ENCODE measurements at regions not wholly inside any gene's neighbourhood (a gene's known extent, or its start where the extent isn't known, plus 50 kb on each side); places are given as distances from the start of the nearest gene placed in this dataset.

DNA sequence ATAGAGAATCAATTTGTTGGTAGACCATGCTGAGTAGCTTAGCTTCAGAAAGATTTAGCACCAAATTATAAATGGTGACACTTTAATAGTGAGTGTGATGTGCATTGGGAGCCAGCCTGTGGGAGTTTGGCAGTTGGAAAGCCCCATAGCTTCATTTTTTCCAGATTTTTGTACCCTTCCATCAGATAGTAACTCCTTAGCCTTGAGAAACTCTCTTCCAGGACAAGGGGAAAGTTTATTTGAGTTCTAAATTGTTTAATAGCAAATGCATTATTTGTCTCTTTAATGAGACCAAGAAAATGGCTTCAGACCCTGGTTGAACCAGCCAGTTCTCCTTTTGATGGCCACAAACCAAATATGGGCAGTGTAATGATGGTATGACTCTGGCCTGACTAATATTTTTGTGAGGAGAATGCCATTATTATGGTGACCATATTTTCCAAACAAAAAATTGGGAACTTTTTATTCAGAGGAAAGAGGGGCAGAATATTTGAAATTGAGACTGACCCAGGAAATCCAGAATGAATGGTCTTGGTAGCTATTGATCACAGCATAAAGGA, 49.8 kb downstream of the PLCE1 start:
- TF ChIP-seq, protein P1, sequence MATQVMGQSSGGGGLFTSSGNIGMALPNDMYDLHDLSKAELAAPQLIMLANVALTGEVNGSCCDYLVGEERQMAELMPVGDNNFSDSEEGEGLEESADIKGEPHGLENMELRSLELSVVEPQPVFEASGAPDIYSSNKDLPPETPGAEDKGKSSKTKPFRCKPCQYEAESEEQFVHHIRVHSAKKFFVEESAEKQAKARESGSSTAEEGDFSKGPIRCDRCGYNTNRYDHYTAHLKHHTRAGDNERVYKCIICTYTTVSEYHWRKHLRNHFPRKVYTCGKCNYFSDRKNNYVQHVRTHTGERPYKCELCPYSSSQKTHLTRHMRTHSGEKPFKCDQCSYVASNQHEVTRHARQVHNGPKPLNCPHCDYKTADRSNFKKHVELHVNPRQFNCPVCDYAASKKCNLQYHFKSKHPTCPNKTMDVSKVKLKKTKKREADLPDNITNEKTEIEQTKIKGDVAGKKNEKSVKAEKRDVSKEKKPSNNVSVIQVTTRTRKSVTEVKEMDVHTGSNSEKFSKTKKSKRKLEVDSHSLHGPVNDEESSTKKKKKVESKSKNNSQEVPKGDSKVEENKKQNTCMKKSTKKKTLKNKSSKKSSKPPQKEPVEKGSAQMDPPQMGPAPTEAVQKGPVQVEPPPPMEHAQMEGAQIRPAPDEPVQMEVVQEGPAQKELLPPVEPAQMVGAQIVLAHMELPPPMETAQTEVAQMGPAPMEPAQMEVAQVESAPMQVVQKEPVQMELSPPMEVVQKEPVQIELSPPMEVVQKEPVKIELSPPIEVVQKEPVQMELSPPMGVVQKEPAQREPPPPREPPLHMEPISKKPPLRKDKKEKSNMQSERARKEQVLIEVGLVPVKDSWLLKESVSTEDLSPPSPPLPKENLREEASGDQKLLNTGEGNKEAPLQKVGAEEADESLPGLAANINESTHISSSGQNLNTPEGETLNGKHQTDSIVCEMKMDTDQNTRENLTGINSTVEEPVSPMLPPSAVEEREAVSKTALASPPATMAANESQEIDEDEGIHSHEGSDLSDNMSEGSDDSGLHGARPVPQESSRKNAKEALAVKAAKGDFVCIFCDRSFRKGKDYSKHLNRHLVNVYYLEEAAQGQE (IDR thresholded peaks at IDR 0.05; ENCODE audit: insufficient replicate concordance, low read depth), result no peak
- H3K4me3 ChIP-seq (replicated peaks; ENCODE audit: insufficient read depth, low read length), result no peak overlapping the region
- H3K27ac ChIP-seq (replicated peaks), result no peak overlapping the region
- H3K27me3 ChIP-seq (ENCODE audit: insufficient read depth, poor library complexity, severe bottlenecking), result peaks cover 2% of the 10 kb centered on the region
- DNase-seq (ENCODE audit: low read depth in 1 of 2, low spot score in 1 of 2), result no peak

DNA sequence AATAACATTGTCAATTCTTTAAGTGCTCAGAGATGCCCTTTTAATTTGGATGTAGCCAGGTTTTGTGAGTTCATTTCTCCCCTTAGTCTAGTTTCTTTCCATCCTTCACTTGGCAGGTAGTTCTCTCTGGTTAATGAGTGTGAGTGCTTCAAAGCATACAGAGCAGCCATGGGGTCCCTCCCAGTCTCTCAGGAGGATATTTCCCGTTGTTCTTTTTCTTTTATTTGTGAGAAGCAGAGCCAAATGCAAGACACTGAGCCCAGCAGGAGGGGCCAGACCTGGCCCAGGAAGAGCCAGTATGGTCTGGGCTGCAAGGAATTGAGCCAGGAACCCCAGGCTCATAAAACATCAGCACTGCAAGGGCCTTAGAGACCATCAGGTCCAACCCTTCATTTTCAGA, 52.4 kb downstream of the PLCE1 start:
- Histone ChIP-seq H3K27me3 (ENCODE audit: insufficient read depth, poor library complexity, severe bottlenecking) (peaks cover 2% of the 10 kb centered on the region), H3K4me3 (replicated peaks; ENCODE audit: insufficient read depth, low read length) (no peak overlapping the region), H3K27ac (replicated peaks) (no peak overlapping the region)
- TF ChIP-seq, protein P1 (IDR thresholded peaks at IDR 0.05; ENCODE audit: insufficient replicate concordance, low read depth), result no peak
- TF ChIP-seq, protein P2, sequence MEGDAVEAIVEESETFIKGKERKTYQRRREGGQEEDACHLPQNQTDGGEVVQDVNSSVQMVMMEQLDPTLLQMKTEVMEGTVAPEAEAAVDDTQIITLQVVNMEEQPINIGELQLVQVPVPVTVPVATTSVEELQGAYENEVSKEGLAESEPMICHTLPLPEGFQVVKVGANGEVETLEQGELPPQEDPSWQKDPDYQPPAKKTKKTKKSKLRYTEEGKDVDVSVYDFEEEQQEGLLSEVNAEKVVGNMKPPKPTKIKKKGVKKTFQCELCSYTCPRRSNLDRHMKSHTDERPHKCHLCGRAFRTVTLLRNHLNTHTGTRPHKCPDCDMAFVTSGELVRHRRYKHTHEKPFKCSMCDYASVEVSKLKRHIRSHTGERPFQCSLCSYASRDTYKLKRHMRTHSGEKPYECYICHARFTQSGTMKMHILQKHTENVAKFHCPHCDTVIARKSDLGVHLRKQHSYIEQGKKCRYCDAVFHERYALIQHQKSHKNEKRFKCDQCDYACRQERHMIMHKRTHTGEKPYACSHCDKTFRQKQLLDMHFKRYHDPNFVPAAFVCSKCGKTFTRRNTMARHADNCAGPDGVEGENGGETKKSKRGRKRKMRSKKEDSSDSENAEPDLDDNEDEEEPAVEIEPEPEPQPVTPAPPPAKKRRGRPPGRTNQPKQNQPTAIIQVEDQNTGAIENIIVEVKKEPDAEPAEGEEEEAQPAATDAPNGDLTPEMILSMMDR (IDR thresholded peaks at IDR 0.05; ENCODE audit: insufficient read depth, low read length), result no peak
- TF ChIP-seq POLR2AphosphoS5 (IDR thresholded peaks at IDR 0.05; ENCODE audit: low read depth), result no peak
- no peak for TF ChIP-seq SPI1 (IDR thresholded peaks at IDR 0.05; ENCODE audit: borderline replicate concordance, low read depth)
- no peak for TF ChIP-seq GABPA (IDR thresholded peaks at IDR 0.05; ENCODE audit: low read depth)
- no peak for DNase-seq (ENCODE audit: low read depth in 1 of 2, low spot score in 1 of 2)

DNA sequence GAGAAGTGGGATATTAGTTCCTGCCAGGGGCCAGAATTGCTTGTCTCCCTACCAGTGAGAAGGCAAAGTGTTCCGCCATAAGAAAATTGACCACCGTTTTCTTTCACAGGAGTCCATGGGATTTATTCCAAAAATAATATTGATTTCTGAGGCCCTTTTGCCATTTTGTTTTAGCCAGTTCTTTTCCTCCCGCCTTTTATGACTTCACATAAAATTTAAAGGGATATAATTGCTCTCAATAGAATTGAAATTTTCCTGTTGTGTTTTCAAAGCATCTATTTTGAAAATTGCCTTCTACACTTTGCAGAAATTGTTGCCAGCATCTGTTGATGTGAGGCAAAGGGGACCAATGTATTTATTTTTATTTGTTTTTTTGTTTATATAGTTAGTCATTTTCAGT, 53.6 kb downstream of the PLCE1 start:
- Histone ChIP-seq H3K27me3 (ENCODE audit: insufficient read depth, poor library complexity, severe bottlenecking) (peaks cover 2% of the 10 kb centered on the region), H3K27ac (replicated peaks) (no peak overlapping the region), H3K4me3 (replicated peaks; ENCODE audit: insufficient read depth, low read length) (no peak overlapping the region)
- DNase-seq (ENCODE audit: low read depth in 1 of 2, low spot score in 1 of 2), result no peak
- TF ChIP-seq SPI1 (IDR thresholded peaks at IDR 0.05; ENCODE audit: borderline replicate concordance, low read depth), result no peak
- no peak for TF ChIP-seq GABPA (IDR thresholded peaks at IDR 0.05; ENCODE audit: low read depth)
- TF ChIP-seq, protein P1 (IDR thresholded peaks at IDR 0.05; ENCODE audit: insufficient replicate concordance, low read depth), result no peak

DNA sequence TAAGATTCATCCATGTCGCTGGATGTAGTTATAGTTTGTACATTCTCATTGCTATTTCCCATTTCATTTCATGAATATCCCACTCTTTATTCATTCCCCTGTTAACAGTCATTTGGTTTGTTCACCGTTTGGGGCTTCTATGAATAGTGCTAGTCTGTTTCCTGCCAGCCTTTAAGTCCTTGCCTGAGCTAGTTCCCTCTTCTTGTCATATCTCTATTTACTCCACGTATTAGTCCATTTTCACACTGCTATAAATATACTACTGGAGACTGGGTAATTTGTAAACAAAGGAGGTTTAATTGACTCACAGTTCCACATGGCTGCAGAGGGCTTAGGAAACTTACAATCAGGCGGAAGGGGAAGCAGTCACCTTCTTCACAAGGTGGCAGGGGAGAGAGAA, 56.2 kb downstream of the PLCE1 start:
- Histone ChIP-seq H3K27me3 (ENCODE audit: insufficient read depth, poor library complexity, severe bottlenecking) (no peaks in the 10 kb centered on the region), H3K4me3 (replicated peaks; ENCODE audit: insufficient read depth, low read length) (no peak overlapping the region), H3K27ac (replicated peaks) (no peak overlapping the region)
- no peak for TF ChIP-seq POLR2AphosphoS5 (IDR thresholded peaks at IDR 0.05; ENCODE audit: low read depth)
- DNase-seq (ENCODE audit: low read depth in 1 of 2, low spot score in 1 of 2), result no peak

DNA sequence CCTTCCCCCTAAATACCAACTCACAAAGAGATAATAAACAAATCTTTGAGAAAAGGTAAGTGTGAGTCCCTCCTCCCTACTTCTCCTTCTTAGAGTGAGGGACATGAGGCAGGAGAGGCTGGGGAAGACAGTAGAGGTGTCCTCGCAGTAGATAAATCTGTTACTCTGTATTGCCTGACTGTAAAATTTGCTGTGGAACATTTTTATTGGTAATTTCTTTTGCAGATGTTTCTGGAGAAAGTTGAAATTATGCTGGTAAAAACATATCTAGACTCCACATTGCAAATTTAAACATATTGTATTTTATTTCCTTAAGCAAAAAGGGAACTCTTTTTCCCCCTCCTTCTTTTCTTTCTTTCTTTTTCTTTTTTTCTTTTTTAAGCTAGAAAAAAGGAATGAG, 58.5 kb downstream of the PLCE1 start:
- no peak overlapping the region for H3K27ac ChIP-seq (replicated peaks)
- TF ChIP-seq, protein P2 (IDR thresholded peaks at IDR 0.05; ENCODE audit: insufficient read depth, low read length), result no peak
- TF ChIP-seq SPI1 (IDR thresholded peaks at IDR 0.05; ENCODE audit: borderline replicate concordance, low read depth) (no peak), GABPA (IDR thresholded peaks at IDR 0.05; ENCODE audit: low read depth) (no peak), POLR2AphosphoS5 (IDR thresholded peaks at IDR 0.05; ENCODE audit: low read depth) (no peak)
- TF ChIP-seq, protein P1 (IDR thresholded peaks at IDR 0.05; ENCODE audit: insufficient replicate concordance, low read depth), result no peak
- no peak for DNase-seq (ENCODE audit: low read depth in 1 of 2, low spot score in 1 of 2)
- no peak overlapping the region for H3K4me3 ChIP-seq (replicated peaks; ENCODE audit: insufficient read depth, low read length)
- no peaks in the 10 kb centered on the region for H3K27me3 ChIP-seq (ENCODE audit: insufficient read depth, poor library complexity, severe bottlenecking)
